ENCODE measurements at regions not wholly inside any gene's neighbourhood (a gene's known extent, or its start where the extent isn't known, plus 50 kb on each side); places are given as distances from the start of the nearest gene placed in this dataset.

GRCh38 chr14:101043891-101044290 lies 140.4 kb upstream of the RTL1 start:
- Mint-ChIP-seq H3K9me3 (peaks cover 5% of the 10 kb centered on the region), H3K27ac (no peak overlapping the region), H3K4me1 (no peaks in the 10 kb centered on the region), H3K4me3 (no peak overlapping the region), H3K36me3 (ENCODE audit: low read depth) (no peaks in the 10 kb centered on the region), H3K27me3 (ENCODE audit: low read depth) (peaks cover 8% of the 10 kb centered on the region)
- no peak for TF ChIP-seq CTCF (IDR thresholded peaks at IDR 0.05; ENCODE audit: unreplicated experiment in 3 of 3)

GRCh38 chr14:101044741-101045140 lies 141.2 kb upstream of the RTL1 start:
- H3K36me3 Mint-ChIP-seq (ENCODE audit: low read depth): no peaks in the 10 kb centered on the region
- H3K4me1 Mint-ChIP-seq: no peaks in the 10 kb centered on the region
- peaks cover 8% of the 10 kb centered on the region for H3K27me3 Mint-ChIP-seq (ENCODE audit: low read depth)
- no peak for TF ChIP-seq CTCF (IDR thresholded peaks at IDR 0.05; ENCODE audit: unreplicated experiment in 3 of 3)
- no peak overlapping the region for H3K27ac Mint-ChIP-seq
- H3K4me3 Mint-ChIP-seq: no peak overlapping the region
- H3K9me3 Mint-ChIP-seq: peaks cover 5% of the 10 kb centered on the region

DNA sequence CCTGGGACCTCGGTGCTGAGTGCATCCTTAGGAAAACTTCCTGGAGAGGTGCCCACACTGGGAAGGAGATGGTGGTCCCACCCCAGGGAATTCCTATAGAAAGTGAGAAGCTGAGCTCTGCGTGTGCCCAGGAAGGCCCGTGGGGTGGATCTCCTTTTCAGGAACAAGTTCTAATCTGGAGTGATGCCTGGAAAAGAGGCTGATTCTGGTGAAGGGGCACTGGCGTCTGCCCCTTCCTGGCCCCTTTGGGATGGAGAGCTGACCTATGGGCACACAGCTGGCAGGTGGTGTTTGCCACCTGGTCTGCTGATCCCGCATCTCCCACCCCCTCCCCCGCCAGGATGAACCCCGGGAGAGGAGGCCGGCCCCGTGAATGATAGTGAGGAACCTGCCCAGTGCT lies 142.0 kb upstream of the RTL1 start:
- no peak overlapping the region for H3K27ac Mint-ChIP-seq
- no peaks in the 10 kb centered on the region for H3K4me1 Mint-ChIP-seq
- no peak overlapping the region for H3K4me3 Mint-ChIP-seq
- peaks cover 5% of the 10 kb centered on the region for H3K9me3 Mint-ChIP-seq
- H3K27me3 Mint-ChIP-seq (ENCODE audit: low read depth): peaks cover 8% of the 10 kb centered on the region
- TF ChIP-seq CTCF (IDR thresholded peaks at IDR 0.05; ENCODE audit: unreplicated experiment in 3 of 3): no peak
- H3K36me3 Mint-ChIP-seq (ENCODE audit: low read depth): no peaks in the 10 kb centered on the region

DNA sequence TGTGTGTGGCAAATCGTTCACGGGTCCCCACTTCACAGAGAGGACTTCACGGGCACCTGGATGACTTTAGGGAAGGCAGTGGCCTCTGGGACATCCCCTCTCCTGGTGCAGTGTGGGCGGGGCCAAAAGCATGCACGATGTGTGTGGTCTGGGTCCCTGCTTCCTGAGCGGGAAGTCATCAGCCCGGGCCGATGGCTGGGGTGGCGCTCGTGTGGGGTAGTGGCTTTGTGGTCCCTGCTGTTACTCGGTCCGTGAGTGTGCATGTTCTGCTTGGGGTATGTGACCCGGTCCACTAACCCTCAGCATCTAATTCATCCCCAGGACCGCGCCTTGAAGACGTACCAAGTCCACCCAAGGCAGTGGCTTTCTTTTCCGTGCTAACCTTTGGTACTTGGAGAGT lies 142.5 kb upstream of the RTL1 start:
- Mint-ChIP-seq H3K27ac (no peak overlapping the region), H3K4me3 (no peak overlapping the region), H3K27me3 (ENCODE audit: low read depth) (peaks cover 8% of the 10 kb centered on the region), H3K4me1 (no peaks in the 10 kb centered on the region), H3K9me3 (peaks cover 5% of the 10 kb centered on the region), H3K36me3 (ENCODE audit: low read depth) (no peaks in the 10 kb centered on the region)
- no peak for TF ChIP-seq CTCF (IDR thresholded peaks at IDR 0.05; ENCODE audit: unreplicated experiment in 3 of 3)

DNA sequence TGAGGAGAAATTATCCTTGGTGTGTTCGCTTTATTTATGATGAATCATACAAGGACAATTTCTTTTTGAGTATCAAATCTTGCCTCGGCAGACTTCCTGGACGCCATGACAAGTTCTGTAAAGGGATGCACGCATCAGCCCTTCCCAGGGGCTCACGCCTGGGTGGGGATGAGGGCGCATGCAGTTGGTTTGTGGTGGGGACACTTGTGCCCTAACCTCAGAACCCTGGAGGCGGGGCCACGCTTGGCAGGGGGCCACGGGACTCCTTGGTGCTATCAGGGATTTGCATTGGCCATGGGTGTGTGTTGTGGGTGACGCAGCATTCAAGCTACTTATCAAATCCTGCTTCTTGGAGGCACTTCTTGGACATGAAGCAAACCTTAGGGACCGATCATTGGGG lies 143.8 kb upstream of the RTL1 start:
- TF ChIP-seq CTCF (IDR thresholded peaks at IDR 0.05; ENCODE audit: unreplicated experiment in 3 of 3): no peak
- peaks cover 5% of the 10 kb centered on the region for H3K9me3 Mint-ChIP-seq

GRCh38 chr14:101048766-101049165 lies 145.2 kb upstream of the RTL1 start:
- no peaks in the 10 kb centered on the region for H3K36me3 Mint-ChIP-seq (ENCODE audit: low read depth)
- H3K4me3 Mint-ChIP-seq: no peak overlapping the region
- TF ChIP-seq CTCF (IDR thresholded peaks at IDR 0.05; ENCODE audit: unreplicated experiment in 3 of 3): no peak
- H3K4me1 Mint-ChIP-seq: no peaks in the 10 kb centered on the region
- peaks cover 7% of the 10 kb centered on the region for H3K9me3 Mint-ChIP-seq
- H3K27me3 Mint-ChIP-seq (ENCODE audit: low read depth): peaks cover 8% of the 10 kb centered on the region
- H3K27ac Mint-ChIP-seq: no peak overlapping the region

More for the DNA sequence above, 143.8 kb upstream of the RTL1 start:
- no peak overlapping the region for H3K27ac Mint-ChIP-seq
- no peaks in the 10 kb centered on the region for H3K36me3 Mint-ChIP-seq (ENCODE audit: low read depth)
- H3K27me3 Mint-ChIP-seq (ENCODE audit: low read depth): peaks cover 8% of the 10 kb centered on the region
- H3K4me1 Mint-ChIP-seq: no peaks in the 10 kb centered on the region
- H3K4me3 Mint-ChIP-seq: no peak overlapping the region

Measured in nephron (organoid).